ENCODE measurements at regions not wholly inside any gene's neighbourhood (a gene's known extent, or its start where the extent isn't known, plus 50 kb on each side); places are given as distances from the start of the nearest gene placed in this dataset.

DNA sequence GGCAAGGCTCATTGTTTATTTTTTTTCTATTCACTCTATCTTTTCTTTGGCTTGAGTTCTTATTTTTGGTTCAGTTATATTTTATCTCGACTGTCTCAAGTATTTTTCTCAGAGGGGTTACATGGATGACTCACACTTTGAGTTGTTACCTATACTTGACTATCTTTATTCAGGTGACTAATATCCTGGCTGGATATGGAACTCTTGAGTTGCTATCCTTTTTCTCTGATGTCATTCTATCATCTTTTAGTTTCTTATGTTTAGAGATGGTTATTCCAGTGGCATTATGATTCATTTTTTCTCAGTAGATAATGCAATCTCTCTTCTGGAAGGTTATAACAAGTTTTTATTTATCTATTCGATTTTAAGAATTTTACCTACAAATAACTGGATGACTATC lies 117.9 kb downstream of the COX18 start:
- Histone ChIP-seq H3K56ac (ENCODE audit: insufficient read length, low read depth, low read length) (no peak overlapping the region), H2BK5ac (ENCODE audit: insufficient read length, low read length) (no peak overlapping the region), H3K18ac (ENCODE audit: insufficient read length, low read depth, low read length) (no peak overlapping the region), H4K8ac (replicated peaks; ENCODE audit: insufficient read length, low read depth, low read length) (no peak overlapping the region), H4K20me1 (ENCODE audit: control insufficient read depth, insufficient read depth, insufficient read length) (no peaks in the 10 kb centered on the region), H3K4me2 (ENCODE audit: insufficient read depth, insufficient read length, low read length) (no peak overlapping the region), H3T11ph (ENCODE audit: low read length) (no peak overlapping the region), H3K4ac (ENCODE audit: low read depth, low read length) (no peak overlapping the region), H3K23ac (ENCODE audit: insufficient read length, low read depth, low read length) (no peak overlapping the region), H2AK5ac (ENCODE audit: insufficient read length, low read length) (no peak overlapping the region), H2BK15ac (ENCODE audit: low read depth, low read length) (no peak overlapping the region), H2BK20ac (ENCODE audit: low read depth, low read length, poor library complexity, severe bottlenecking) (no peak overlapping the region), H2AFZ (ENCODE audit: low read length) (no peak overlapping the region), H3K27ac (ENCODE audit: insufficient read length, low read depth, low read length) (no peak overlapping the region), H3K79me2 (ENCODE audit: insufficient read depth, low read length) (no peaks in the 10 kb centered on the region), H2BK120ac (ENCODE audit: low read depth, low read length, poor library complexity, severe bottlenecking) (no peak overlapping the region), H3K4me1 (ENCODE audit: insufficient read depth, low read length) (no peaks in the 10 kb centered on the region), H3K14ac (ENCODE audit: insufficient read depth, low read length) (no peak overlapping the region), H3K79me1 (ENCODE audit: insufficient read depth, low read depth, low read length, poor library complexity, severe bottlenecking) (no peaks in the 10 kb centered on the region), H4K5ac (ENCODE audit: insufficient read length, low read depth, low read length) (no peak overlapping the region), H3K9ac (ENCODE audit: extremely low read depth, insufficient read length, low read length) (no peak overlapping the region), H3K27me3 (ENCODE audit: insufficient read depth, low read length) (no peaks in the 10 kb centered on the region), H3K9me3 (ENCODE audit: control insufficient read depth, low read depth, low read length) (no peaks in the 10 kb centered on the region), H2BK12ac (ENCODE audit: insufficient read length, low read depth, low read length) (no peak overlapping the region), H3K23me2 (ENCODE audit: insufficient read length, low read depth, low read length, poor library complexity, severe bottlenecking) (no peaks in the 10 kb centered on the region), H4K91ac (ENCODE audit: insufficient read length, low read depth, low read length) (no peak overlapping the region)
- no peaks in the 10 kb centered on the region for H3K4me1 Mint-ChIP-seq
- no peak for DNase-seq
- no CpG with 5 or more reads among the region's 2 CpGs for WGBS (ENCODE audit: extremely low coverage, insufficient read length, low lambda C conversion rate)
- H3K9me3 Mint-ChIP-seq: no peaks in the 10 kb centered on the region
- H3K4me3 Mint-ChIP-seq: no peak overlapping the region
- no peaks in the 10 kb centered on the region for H3K27me3 Mint-ChIP-seq (ENCODE audit: low read depth)
- H3K27ac Mint-ChIP-seq: no peak overlapping the region
- H3K36me3 Mint-ChIP-seq (ENCODE audit: insufficient read depth in 1 of 3, low read depth in 3 of 3): no peaks in the 10 kb centered on the region
- TF ChIP-seq, protein P1, sequence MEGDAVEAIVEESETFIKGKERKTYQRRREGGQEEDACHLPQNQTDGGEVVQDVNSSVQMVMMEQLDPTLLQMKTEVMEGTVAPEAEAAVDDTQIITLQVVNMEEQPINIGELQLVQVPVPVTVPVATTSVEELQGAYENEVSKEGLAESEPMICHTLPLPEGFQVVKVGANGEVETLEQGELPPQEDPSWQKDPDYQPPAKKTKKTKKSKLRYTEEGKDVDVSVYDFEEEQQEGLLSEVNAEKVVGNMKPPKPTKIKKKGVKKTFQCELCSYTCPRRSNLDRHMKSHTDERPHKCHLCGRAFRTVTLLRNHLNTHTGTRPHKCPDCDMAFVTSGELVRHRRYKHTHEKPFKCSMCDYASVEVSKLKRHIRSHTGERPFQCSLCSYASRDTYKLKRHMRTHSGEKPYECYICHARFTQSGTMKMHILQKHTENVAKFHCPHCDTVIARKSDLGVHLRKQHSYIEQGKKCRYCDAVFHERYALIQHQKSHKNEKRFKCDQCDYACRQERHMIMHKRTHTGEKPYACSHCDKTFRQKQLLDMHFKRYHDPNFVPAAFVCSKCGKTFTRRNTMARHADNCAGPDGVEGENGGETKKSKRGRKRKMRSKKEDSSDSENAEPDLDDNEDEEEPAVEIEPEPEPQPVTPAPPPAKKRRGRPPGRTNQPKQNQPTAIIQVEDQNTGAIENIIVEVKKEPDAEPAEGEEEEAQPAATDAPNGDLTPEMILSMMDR (conservative IDR thresholded peaks at IDR 0.05): no peak

All from H9 (cell line).